GM23338 (cell line): ENCODE measurements at regions not wholly inside any gene's neighbourhood (a gene's known extent, or its start where the extent isn't known, plus 50 kb on each side); places are given as distances from the start of the nearest gene placed in this dataset. TPM values are rescaled to one million over a fixed set of nuclear protein-coding genes. Genes with fewer than 3 reads are reported as not detected.

Experiments used
- microRNA-seq: library from miRNA; unstranded; fragments of <30 nt; microRNA quantifications from one replicate; pipeline ENCODE4, GENCODE V29; 2017
- small RNA-seq: library from RNA; depleted of rRNA; stranded (forward); fragments of <200 nt; gene quantifications from one replicate; pipeline ENCODE3, GENCODE V24; 2014; ENCODE audit warnings: low replicate concordance

Small RNA genes lying in the stretch of these regions (microRNA-seq; reads per million reads assigned to microRNA genes)
- not detected for gene MIR4435-2

Small RNA genes lying in the stretch of these regions (small RNA-seq; reads per million reads assigned to genes)
- gene MIR4435-2, result not detected
